Adipocyte (in vitro differentiated cells): ENCODE measurements at regions not wholly inside any gene's neighbourhood (a gene's known extent, or its start where the extent isn't known, plus 50 kb on each side); places are given as distances from the start of the nearest gene placed in this dataset.
A peak's percentile ranks its signal among the peaks of the same experiment; 100 is the strongest.

Source experiments
- DNase-seq: peaks from one replicate; pipeline ENCODE4 v3.0.0-alpha.2; 2015; ENCODE audit warnings: low read depth
- H3K27me3 ChIP-seq: replicated peaks from 2 replicates; pipeline ENCODE4 v1.7.0; 2013; ENCODE audit warnings: mild to moderate bottlenecking, low read length, moderate library complexity; ENCODE audit not compliant: control insufficient read depth, insufficient read depth
- H3K36me3 ChIP-seq: 2 replicates; pipeline ENCODE4 v1.7.0; 2013; ENCODE audit warnings: low read length, mild to moderate bottlenecking, moderate library complexity; ENCODE audit not compliant: control insufficient read depth, insufficient read depth, severe bottlenecking
- H3K4me1 ChIP-seq: 2 replicates; pipeline ENCODE4 v1.7.0; 2013; ENCODE audit warnings: mild to moderate bottlenecking, low read length, moderate library complexity; ENCODE audit not compliant: control insufficient read depth, insufficient read depth
- H3K4me3 ChIP-seq: 2 replicates; pipeline ENCODE4 v1.7.0; 2013; ENCODE audit warnings: mild to moderate bottlenecking, low read length, moderate library complexity
- H3K9ac ChIP-seq: 2 replicates; pipeline ENCODE4 v1.7.0; 2013; ENCODE audit warnings: mild to moderate bottlenecking, low read length, moderate library complexity
- H3K9me3 ChIP-seq: 2 replicates; pipeline ENCODE4 v1.7.0; 2013; ENCODE audit warnings: mild to moderate bottlenecking, low read length, moderate library complexity; ENCODE audit not compliant: control insufficient read depth

GRCh38 chr3:156772588-156773206, 53.5 kb upstream of the LEKR1 start:
- Histone ChIP-seq H3K27me3 (no peaks in the 10 kb centered on the region), H3K9me3 (no peaks in the 10 kb centered on the region), H3K4me1 (peaks cover 21% of the 10 kb centered on the region), H3K9ac (no peak overlapping the region), H3K4me3 (no peak overlapping the region), H3K36me3 (no peaks in the 10 kb centered on the region)
- peak; percentile 53 for DNase-seq

DNA sequence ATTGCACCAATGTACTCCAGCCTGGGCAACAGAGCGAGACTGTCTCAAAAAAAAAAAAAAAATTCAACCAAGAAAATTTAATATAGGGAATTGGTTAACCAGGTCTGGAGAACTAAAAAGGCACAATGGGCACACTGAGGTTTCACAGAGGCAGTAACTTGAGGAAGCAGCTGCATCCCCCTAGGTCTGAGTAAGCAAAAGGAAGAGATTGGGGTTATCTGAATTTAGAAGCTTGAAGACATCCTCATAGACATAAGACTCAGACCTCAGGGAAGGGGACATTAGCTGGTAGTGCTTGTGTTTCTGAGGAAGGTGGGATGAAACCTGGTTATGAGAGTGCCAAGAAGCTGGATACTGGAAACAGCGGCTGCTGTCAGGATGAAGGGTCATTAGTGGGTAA, 50.1 kb upstream of the LEKR1 start:
- no peaks in the 10 kb centered on the region for H3K36me3 ChIP-seq
- no peak overlapping the region for H3K9ac ChIP-seq
- DNase-seq: no peak
- H3K4me3 ChIP-seq: no peak overlapping the region
- H3K4me1 ChIP-seq: peaks cover 10% of the 10 kb centered on the region
- H3K9me3 ChIP-seq: no peaks in the 10 kb centered on the region
- no peaks in the 10 kb centered on the region for H3K27me3 ChIP-seq
